Endothelial cell of umbilical vein (primary cell): ENCODE measurements at regions not wholly inside any gene's neighbourhood (a gene's known extent, or its start where the extent isn't known, plus 50 kb on each side); places are given as distances from the start of the nearest gene placed in this dataset.

Source experiments
- BruUV-seq: library from RNA; stranded (reverse); fragments of 400-500 nt; replicated peaks from 2 replicates; lab custom pipeline; 2021; lab: Mats Ljungman, UMichigan
- CTCF ChIA-PET: fragments of 300-600, 350-600 bp; sonication (Branson Sonifier 250); formaldehyde crosslinking; loops from one replicate; lab custom pipeline; 2021; ENCODE audit warnings: antibody characterized with exemption, inconsistent platforms; lab: Charles Lee
- POLR2A ChIA-PET: fragments of 300-600, 350-600 bp; sonication (Branson Sonifier 250); formaldehyde crosslinking; loops from one replicate; lab custom pipeline; 2021; ENCODE audit warnings: antibody characterized with exemption, inconsistent platforms; lab: Charles Lee
- DNase-seq: peaks from one replicate; pipeline ENCODE4 v3.0.0-alpha.2; 2011; ENCODE audit warnings: low read depth, low spot score
- FAIRE-seq: peaks from 2 replicates; lab custom pipeline; 2011; peaks lifted over from hg19 to GRCh38; lab: Jason Lieb, UNC
- H2AFZ ChIP-seq: 2 replicates; pipeline ENCODE4 v1.6.0; 2012; ENCODE audit warnings: low read depth, low read length, control low read depth, inconsistent platforms
- H3K27ac ChIP-seq: 2 replicates; pipeline ENCODE4 v1.5.1; 2011; ENCODE audit warnings: low read depth, mild to moderate bottlenecking, control low read depth, low read length, moderate library complexity; ENCODE audit not compliant: insufficient read depth
- H3K27me3 ChIP-seq, 2 experiments: 2 replicates each; pipeline versions ENCODE4 v1.6.0 to v1.6.1; 2011; ENCODE audit warnings: low read length in 2 of 2, mixed read lengths in 1 of 2; ENCODE audit not compliant: control insufficient read depth in 2 of 2, insufficient read depth in 2 of 2
- H3K36me3 ChIP-seq, 2 experiments: 2 replicates in 1 of 2; 3 replicates in 1 of 2; pipeline ENCODE4 v1.5.1; 2011; ENCODE audit warnings: low read length in 2 of 2, mild to moderate bottlenecking in 1 of 2, moderate library complexity in 1 of 2; ENCODE audit not compliant: control insufficient read depth in 2 of 2, insufficient read depth in 2 of 2; ENCODE audit errors: extremely low read depth in 1 of 2
- H3K4me1 ChIP-seq: 3 replicates; pipeline ENCODE4 v1.5.1; 2011; ENCODE audit warnings: mild to moderate bottlenecking, low read length; ENCODE audit not compliant: control insufficient read depth, insufficient read depth; ENCODE audit errors: extremely low read depth
- H3K4me2 ChIP-seq: 2 replicates; pipeline ENCODE4 v1.6.1; 2011; ENCODE audit warnings: low read length, control low read depth, mixed read lengths; ENCODE audit not compliant: insufficient read depth
- H3K4me3 ChIP-seq, 3 experiments: fragments of 200-600 bp in 1 of 3; sonication (generic), shearing (Covaris generic) in 1 of 3; replicated peaks in 1 of 3; 2 replicates each; pipeline ENCODE4 v1.5.1; 2011 to 2016; ENCODE audit warnings: control low read depth in 3 of 3, low read length in 3 of 3, mild to moderate bottlenecking in 2 of 3, inconsistent platforms in 1 of 3, low read depth in 1 of 3, moderate library complexity in 1 of 3; ENCODE audit not compliant: insufficient read depth in 1 of 3
- H3K79me2 ChIP-seq: 2 replicates; pipeline ENCODE4 v1.6.0; 2012; ENCODE audit warnings: low read length, inconsistent platforms; ENCODE audit not compliant: control insufficient read depth, insufficient read depth
- H3K9ac ChIP-seq: replicated peaks from 2 replicates; pipeline ENCODE3; 2011; ENCODE audit warnings: low read length, control low read depth; ENCODE audit not compliant: insufficient read depth; ENCODE audit errors: extremely low read depth
- H3K9me1 ChIP-seq: replicated peaks from 3 replicates; pipeline ENCODE4 v1.6.0; 2011; ENCODE audit warnings: mild to moderate bottlenecking, low read length; ENCODE audit not compliant: control insufficient read depth, insufficient read depth; ENCODE audit errors: extremely low read depth
- H3K9me3 ChIP-seq: replicated peaks from 2 replicates; pipeline ENCODE4 v1.5.1; 2012; ENCODE audit warnings: low read length, inconsistent platforms; ENCODE audit not compliant: control insufficient read depth, insufficient read depth
- H4K20me1 ChIP-seq: replicated peaks from 2 replicates; pipeline ENCODE3; 2011; ENCODE audit warnings: mild to moderate bottlenecking, low read length; ENCODE audit not compliant: control insufficient read depth, insufficient read depth; ENCODE audit errors: extremely low read depth
- EZH2 ChIP-seq: IDR thresholded peaks from 2 replicates; pipeline ENCODE4 v1.6.1; 2012; ENCODE audit warnings: borderline replicate concordance, low read depth, mild to moderate bottlenecking, moderate library complexity, low read length, inconsistent platforms; ENCODE audit not compliant: severe bottlenecking
- FOS ChIP-seq: IDR thresholded peaks from 2 replicates; pipeline ENCODE4 v1.6.1; 2011; ENCODE audit warnings: mild to moderate bottlenecking, low read length, moderate library complexity, borderline replicate concordance; ENCODE audit not compliant: insufficient read depth
- GATA2 ChIP-seq: IDR thresholded peaks from 2 replicates; pipeline ENCODE4 v1.7.0; 2011; ENCODE audit warnings: low read depth, mild to moderate bottlenecking, moderate library complexity, mixed read lengths, low read length; ENCODE audit not compliant: insufficient read length, insufficient read depth
- MAX ChIP-seq: IDR thresholded peaks from 2 replicates; pipeline ENCODE4 v1.6.1; 2011; ENCODE audit not compliant: insufficient read depth, insufficient read length
- MYC ChIP-seq: IDR thresholded peaks from one replicate; pipeline ENCODE4 v1.6.1; 2011; ENCODE audit warnings: mild to moderate bottlenecking, low read depth, low read length
- POLR2A ChIP-seq: IDR thresholded peaks from 2 replicates; pipeline ENCODE4 v1.6.1; 2012; ENCODE audit warnings: low read depth, mild to moderate bottlenecking, control low read depth, low read length
- POLR2AphosphoS5 ChIP-seq: IDR thresholded peaks from 2 replicates; pipeline ENCODE4 v1.6.1; 2012; ENCODE audit warnings: low read depth, mild to moderate bottlenecking, control low read depth, low read length, moderate library complexity; ENCODE audit not compliant: insufficient read depth
- dilution Hi-C: fragments of 300-500 bp; cut with MboI; formaldehyde crosslinking; loops from one replicate; pipeline ENCODE4 v1.15.0; 2019; ENCODE audit warnings: low sequenced_read_pairs; ENCODE audit not compliant: extremely low pct_ligation_motif_present
- intact Hi-C: fragments of 100-400 bp; cut with micrococcal nuclease; formaldehyde crosslinking; loops from one replicate; pipeline ENCODE4 v1.10.0; 2022
- TF ChIP-seq, protein P1 (sequence below), 2 donors: IDR thresholded peaks; 1 replicate in 1 of 2; 2 replicates in 1 of 2; pipeline ENCODE4 v1.5.1; 2011; ENCODE audit warnings: low read length in 2 of 2, mild to moderate bottlenecking in 2 of 2, moderate library complexity in 2 of 2, control low read depth in 1 of 2, inconsistent platforms in 1 of 2, low read depth in 1 of 2; ENCODE audit not compliant: insufficient read depth in 1 of 2; ENCODE audit errors: extremely low read depth in 1 of 2

- H3K36me3 ChIP-seq: no peaks in the 10 kb centered on the region
- DNase-seq (no peak), FAIRE-seq (no peak)
- no peaks in the 10 kb centered on the region for H3K9me3 ChIP-seq
- dilution Hi-C loops: no loop called here
- no peak overlapping the region for H3K27ac ChIP-seq
- no peak overlapping the region for H2AFZ ChIP-seq
- no peaks in the 10 kb centered on the region for H3K79me2 ChIP-seq
- no peak overlapping the region for H3K9ac ChIP-seq
- CTCF ChIA-PET: no interaction called here
- no peaks in the 10 kb centered on the region for H3K9me1 ChIP-seq
- no peaks in the 10 kb centered on the region for H4K20me1 ChIP-seq
- POLR2A ChIA-PET: no interaction called here
- no peak overlapping the region for H3K4me2 ChIP-seq
- no peak overlapping the region for H3K4me3 ChIP-seq
- no peaks in the 10 kb centered on the region for H3K27me3 ChIP-seq
- no peak for TF ChIP-seq MAX
- no peak for TF ChIP-seq MYC
- H3K4me1 ChIP-seq: no peaks in the 10 kb centered on the region
- BruUV-seq: no TSS peak
- intact Hi-C loops: no loop called here
Observed at GRCh38 chr4:11131491-11131890, 297.2 kb downstream of the HS3ST1 start.

DNA sequence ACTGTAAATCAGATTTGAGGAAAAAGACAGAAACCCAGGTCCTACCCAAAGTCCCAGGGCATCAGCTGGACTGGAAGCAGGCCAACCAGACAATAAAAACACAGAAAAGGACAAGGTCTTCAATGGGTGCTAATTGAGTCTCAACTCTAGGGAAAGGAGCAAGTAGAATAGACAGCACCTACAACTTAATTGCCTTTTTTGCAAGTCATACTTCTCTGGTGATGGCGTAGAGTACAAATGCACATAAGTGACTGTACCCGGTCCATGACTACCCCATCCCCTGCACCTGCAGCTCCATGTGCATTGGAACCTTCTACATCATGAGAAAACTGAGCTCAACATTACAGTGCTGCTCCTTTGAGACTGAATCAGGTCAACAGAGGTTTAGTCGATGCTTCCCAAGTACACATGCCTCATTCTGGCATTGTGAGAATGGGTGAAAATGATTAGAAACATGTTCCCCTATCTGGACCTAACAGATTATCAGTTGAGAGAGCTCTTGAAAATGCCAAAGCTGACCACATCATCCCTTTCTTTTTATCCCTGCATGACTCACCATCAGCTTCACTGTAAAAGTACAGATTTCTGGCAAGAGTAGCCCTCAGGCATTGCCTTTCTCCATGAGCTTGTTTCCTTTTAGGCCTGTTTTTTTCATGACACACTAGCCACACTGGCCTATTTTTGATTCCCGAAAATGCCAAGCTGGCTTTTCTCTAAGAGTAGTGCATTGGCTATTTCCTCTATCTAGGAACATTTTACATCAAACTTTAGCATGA is 298.3 kb downstream of the HS3ST1 start:
- H3K36me3 ChIP-seq: no peaks in the 10 kb centered on the region
- no TSS peak for BruUV-seq
- FAIRE-seq (no peak), DNase-seq (no peak)
- no peaks in the 10 kb centered on the region for H3K27me3 ChIP-seq
- no peaks in the 10 kb centered on the region for H4K20me1 ChIP-seq
- H3K4me3 ChIP-seq: no peak overlapping the region
- H3K9ac ChIP-seq: no peak overlapping the region
- H3K9me1 ChIP-seq: no peaks in the 10 kb centered on the region
- H3K9me3 ChIP-seq: no peaks in the 10 kb centered on the region
- intact Hi-C loops: no loop called here
- no peaks in the 10 kb centered on the region for H3K79me2 ChIP-seq
- TF ChIP-seq, protein P1, sequence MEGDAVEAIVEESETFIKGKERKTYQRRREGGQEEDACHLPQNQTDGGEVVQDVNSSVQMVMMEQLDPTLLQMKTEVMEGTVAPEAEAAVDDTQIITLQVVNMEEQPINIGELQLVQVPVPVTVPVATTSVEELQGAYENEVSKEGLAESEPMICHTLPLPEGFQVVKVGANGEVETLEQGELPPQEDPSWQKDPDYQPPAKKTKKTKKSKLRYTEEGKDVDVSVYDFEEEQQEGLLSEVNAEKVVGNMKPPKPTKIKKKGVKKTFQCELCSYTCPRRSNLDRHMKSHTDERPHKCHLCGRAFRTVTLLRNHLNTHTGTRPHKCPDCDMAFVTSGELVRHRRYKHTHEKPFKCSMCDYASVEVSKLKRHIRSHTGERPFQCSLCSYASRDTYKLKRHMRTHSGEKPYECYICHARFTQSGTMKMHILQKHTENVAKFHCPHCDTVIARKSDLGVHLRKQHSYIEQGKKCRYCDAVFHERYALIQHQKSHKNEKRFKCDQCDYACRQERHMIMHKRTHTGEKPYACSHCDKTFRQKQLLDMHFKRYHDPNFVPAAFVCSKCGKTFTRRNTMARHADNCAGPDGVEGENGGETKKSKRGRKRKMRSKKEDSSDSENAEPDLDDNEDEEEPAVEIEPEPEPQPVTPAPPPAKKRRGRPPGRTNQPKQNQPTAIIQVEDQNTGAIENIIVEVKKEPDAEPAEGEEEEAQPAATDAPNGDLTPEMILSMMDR (IDR thresholded peaks at IDR 0.05; ENCODE audit: extremely low read depth in 1 of 2, insufficient read depth in 1 of 2, low read depth in 1 of 2, low read length in 2 of 2): no peak
- TF ChIP-seq POLR2AphosphoS5 (no peak), POLR2A (no peak), FOS (no peak), EZH2 (no peak), GATA2 (no peak), MAX (no peak)
- H3K4me2 ChIP-seq: no peak overlapping the region
- no peak overlapping the region for H3K27ac ChIP-seq
- ChIA-PET POLR2A (no interaction called here), CTCF (no interaction called here)
- H3K4me1 ChIP-seq: no peaks in the 10 kb centered on the region
- dilution Hi-C loops: no loop called here
- H2AFZ ChIP-seq: no peak overlapping the region
